IMR-90 (cell line): ENCODE measurements at regions not wholly inside any gene's neighbourhood (a gene's known extent, or its start where the extent isn't known, plus 50 kb on each side); places are given as distances from the start of the nearest gene placed in this dataset.

Source experiments
- ATAC-seq: fragments of 200-7000 bp; cut with Tn5 transposase; 2 replicates; pipeline ENCODE4 v1.9.1; 2020; ENCODE audit warnings: low read depth, mild to moderate bottlenecking, moderate library complexity
- BruUV-seq: library from RNA; stranded (reverse); fragments of 400-500 nt; replicated peaks from 2 replicates; lab custom pipeline; 2021; lab: Mats Ljungman, UMichigan
- CTCF ChIA-PET: fragments of 300-600 bp; formaldehyde crosslinking; extraction: SDS; loops from one replicate; lab custom pipeline; 2021; ENCODE audit warnings: antibody characterized with exemption; lab: Yijun Ruan, JAX
- POLR2A ChIA-PET: fragments of 300-600 bp; sonication (Branson Sonifier 250); formaldehyde crosslinking; loops from one replicate; lab custom pipeline; 2022; ENCODE audit warnings: antibody characterized with exemption; ENCODE audit not compliant: unreplicated experiment; lab: Charles Lee
- DNase-seq: peaks from one replicate; pipeline ENCODE4 v3.0.0; 2013
- H2AFZ ChIP-seq: replicated peaks from 2 replicates; pipeline ENCODE3; 2013; ENCODE audit warnings: low read length, mild to moderate bottlenecking; ENCODE audit not compliant: poor library complexity
- H2AK5ac ChIP-seq: 2 replicates; pipeline ENCODE4 v1.6.1; 2013; ENCODE audit warnings: low read depth, low read length, inconsistent platforms
- H2AK9ac ChIP-seq: replicated peaks from 2 replicates; pipeline ENCODE3; 2013; ENCODE audit warnings: mild to moderate bottlenecking, low read depth, low read length, moderate library complexity; ENCODE audit not compliant: poor library complexity
- H2BK120ac ChIP-seq: 2 replicates; pipeline ENCODE4 v1.6.1; 2013; ENCODE audit warnings: low read depth, low read length, inconsistent platforms
- H2BK15ac ChIP-seq: 3 replicates; pipeline ENCODE4 v1.6.1; 2013; ENCODE audit warnings: low read depth, low read length, inconsistent platforms
- H2BK20ac ChIP-seq: 2 replicates; pipeline ENCODE4 v1.6.1; 2013; ENCODE audit warnings: low read depth, mild to moderate bottlenecking, inconsistent platforms, low read length, moderate library complexity
- H2BK5ac ChIP-seq: 2 replicates; pipeline ENCODE4 v1.6.1; 2013; ENCODE audit warnings: mild to moderate bottlenecking, low read depth, low read length, inconsistent platforms; ENCODE audit not compliant: poor library complexity, severe bottlenecking
- H3K14ac ChIP-seq: replicated peaks from 2 replicates; pipeline ENCODE4 v1.6.1; 2013; ENCODE audit warnings: low read depth, low read length, inconsistent platforms
- H3K18ac ChIP-seq: 2 replicates; pipeline ENCODE4 v1.6.1; 2013; ENCODE audit warnings: low read depth, low read length, control low read depth
- H3K23ac ChIP-seq: 2 replicates; pipeline ENCODE4 v1.6.1; 2013; ENCODE audit warnings: low read depth, low read length, inconsistent platforms
- H3K27ac ChIP-seq: 2 replicates; pipeline ENCODE4 v1.5.1; 2013; ENCODE audit warnings: mild to moderate bottlenecking, control low read depth, low read length; ENCODE audit not compliant: insufficient read depth
- H3K27me3 ChIP-seq: 2 replicates; pipeline ENCODE4 v1.6.1; 2013; ENCODE audit warnings: low read length; ENCODE audit not compliant: control insufficient read depth, insufficient read depth
- H3K36me3 ChIP-seq: 2 replicates; pipeline ENCODE4 v1.6.1; 2013; ENCODE audit warnings: low read length, mixed read lengths; ENCODE audit not compliant: control insufficient read depth, insufficient read depth
- H3K4ac ChIP-seq: 2 replicates; pipeline ENCODE4 v1.6.1; 2013; ENCODE audit warnings: low read depth, low read length, inconsistent platforms
- H3K4me1 ChIP-seq: 2 replicates; pipeline ENCODE4 v1.6.1; 2013; ENCODE audit warnings: low read length, mixed read lengths; ENCODE audit not compliant: control insufficient read depth, insufficient read depth
- H3K4me2 ChIP-seq: 2 replicates; pipeline ENCODE4 v1.6.1; 2013; ENCODE audit warnings: low read depth, mild to moderate bottlenecking, control low read depth, low read length, moderate library complexity
- H3K4me3 ChIP-seq: 2 replicates; pipeline ENCODE4 v1.5.1; 2013; ENCODE audit warnings: low read depth, mild to moderate bottlenecking, control low read depth, low read length, moderate library complexity; ENCODE audit not compliant: insufficient read depth
- H3K56ac ChIP-seq: 2 replicates; pipeline ENCODE4 v1.6.1; 2013; ENCODE audit warnings: low read length, inconsistent platforms; ENCODE audit not compliant: insufficient read depth; ENCODE audit errors: extremely low read depth
- H3K79me1 ChIP-seq, 2 experiments: 2 replicates each; pipeline ENCODE4 v1.6.1; 2013; ENCODE audit warnings: low read length in 2 of 2, inconsistent platforms in 1 of 2, low read depth in 1 of 2
- H3K9ac ChIP-seq: 2 replicates; pipeline ENCODE4 v1.6.1; 2013; ENCODE audit warnings: low read depth, low read length, control low read depth
- H3K9me1 ChIP-seq: 2 replicates; pipeline ENCODE4 v1.6.1; 2013; ENCODE audit warnings: low read length, inconsistent platforms; ENCODE audit not compliant: insufficient read depth
- H3K9me3 ChIP-seq: 2 replicates; pipeline ENCODE4 v1.6.1; 2013; ENCODE audit warnings: low read length; ENCODE audit not compliant: control insufficient read depth, insufficient read depth
- H4K20me1 ChIP-seq: 2 replicates; pipeline ENCODE4 v1.6.1; 2013; ENCODE audit warnings: low read length, inconsistent platforms; ENCODE audit not compliant: insufficient read depth
- H4K5ac ChIP-seq: 2 replicates; pipeline ENCODE4 v1.6.1; 2013; ENCODE audit warnings: mild to moderate bottlenecking, low read depth, low read length, control low read depth
- H4K8ac ChIP-seq, 2 experiments: 2 replicates each; pipeline ENCODE4 v1.6.1; 2013; ENCODE audit warnings: low read depth in 2 of 2, low read length in 2 of 2, control low read depth in 1 of 2, inconsistent platforms in 1 of 2
- H4K91ac ChIP-seq: 2 replicates; pipeline ENCODE4 v1.6.1; 2013; ENCODE audit warnings: low read depth, low read length, inconsistent platforms; ENCODE audit not compliant: insufficient read depth
- CEBPB ChIP-seq: IDR thresholded peaks from 2 replicates; pipeline ENCODE4 v1.6.1; 2012; ENCODE audit warnings: low read depth, low read length, improper control_type of control experiment
- FOS ChIP-seq: fragments of 150-350 bp; IDR thresholded peaks from 2 replicates; pipeline ENCODE4 v1.6.1; 2016; ENCODE audit warnings: low read depth, low read length
- MAZ ChIP-seq: IDR thresholded peaks from 2 replicates; pipeline ENCODE4 v1.6.1; 2012; ENCODE audit warnings: low read depth, mild to moderate bottlenecking, low read length, improper control_type of control experiment, moderate library complexity, borderline replicate concordance
- MXI1 ChIP-seq: IDR thresholded peaks from 2 replicates; pipeline ENCODE4 v1.6.1; 2012; ENCODE audit warnings: low read depth, mild to moderate bottlenecking, low read length, moderate library complexity, borderline replicate concordance
- POLR2A ChIP-seq: IDR thresholded peaks from 2 replicates; pipeline ENCODE4 v1.6.1; 2012; ENCODE audit warnings: mild to moderate bottlenecking, low read depth, low read length
- RAD21 ChIP-seq: IDR thresholded peaks from 2 replicates; pipeline ENCODE4 v1.6.1; 2012; ENCODE audit warnings: low read length, improper control_type of control experiment
- RFX5 ChIP-seq: IDR thresholded peaks from 2 replicates; pipeline ENCODE4 v1.8.0; 2012; ENCODE audit warnings: low read depth, mild to moderate bottlenecking, low read length, moderate library complexity
- SMC3 ChIP-seq: fragments of 150-350 bp; IDR thresholded peaks from 2 replicates; pipeline ENCODE4 v1.6.1; 2016; ENCODE audit warnings: low read depth, mild to moderate bottlenecking, antibody characterized with exemption, low read length, moderate library complexity
- USF2 ChIP-seq: fragments of 150-350 bp; IDR thresholded peaks from 2 replicates; pipeline ENCODE4 v1.6.1; 2017; ENCODE audit warnings: mild to moderate bottlenecking, antibody characterized with exemption, low read length, low read depth
- WGBS, 2 experiments: methylation state at CpG; one replicate each; pipeline versions ENCODE4 v1.1.5 to v1.1.7; 2013; ENCODE audit warnings: missing lambda C conversion rate in 2 of 2; ENCODE audit not compliant: insufficient read length in 1 of 2; ENCODE audit errors: extremely low coverage in 2 of 2; 5-methylcytosine and 5-hydroxymethylcytosine counted together
- dilution Hi-C: fragments of 300-500 bp; cut with HindIII; formaldehyde crosslinking; loops from one replicate; pipeline ENCODE4 v1.14.3; 2018; ENCODE audit warnings: low sequenced_read_pairs; ENCODE audit not compliant: unreplicated experiment
- in situ Hi-C: fragments of 300-500 bp; cut with MboI; formaldehyde crosslinking; loops from 3 replicates; pipeline ENCODE4 v1.14.3; 2019; ENCODE audit warnings: low sequenced_read_pairs, inconsistent platforms, mixed read lengths
- intact Hi-C: fragments of 100-400 bp; cut with micrococcal nuclease; formaldehyde crosslinking; loops from 2 replicates; pipeline ENCODE4 v1.10.0; 2022

- Histone ChIP-seq H3K9me3 (no peaks in the 10 kb centered on the region; the same call in 1 of the 2 replicates), H3K27ac (no peak overlapping the region), H3K36me3 (no peaks in the 10 kb centered on the region), H3K56ac (no peak overlapping the region), H2BK15ac (no peak overlapping the region), H3K4me3 (no peak overlapping the region), H4K5ac (no peak overlapping the region), H3K4ac (no peak overlapping the region), H2BK5ac (no peak overlapping the region), H3K9ac (no peak overlapping the region), H3K4me1 (no peaks in the 10 kb centered on the region), H2BK20ac (no peak overlapping the region), H4K8ac (no peak overlapping the region), H3K23ac (no peak overlapping the region), H3K14ac (no peak overlapping the region), H3K9me1 (no peaks in the 10 kb centered on the region), H4K91ac (no peak overlapping the region), H3K79me1 (no peaks in the 10 kb centered on the region), H2AFZ (peak overlapping the region; percentile 29), H3K4me2 (no peak overlapping the region), H2AK9ac (no peak overlapping the region), H2AK5ac (no peak overlapping the region), H4K20me1 (no peaks in the 10 kb centered on the region), H3K27me3 (no peaks in the 10 kb centered on the region), H3K18ac (no peak overlapping the region), H2BK120ac (no peak overlapping the region)
- ATAC-seq (no peak), DNase-seq (no peak)
- TF ChIP-seq FOS (no peak), RFX5 (no peak), CEBPB (no peak), POLR2A (no peak), RAD21 (no peak), SMC3 (no peak), MXI1 (no peak), MAZ (no peak), USF2 (no peak)
- intact Hi-C loops (no loop called here), dilution Hi-C loops (no loop called here), in situ Hi-C loops (no loop called here)
- ChIA-PET CTCF (no interaction called here), POLR2A (no interaction called here)
- WGBS, 2 experiments: no CpG with 5 or more reads among the region's 2 CpGs
- BruUV-seq: no TSS peak
Observed at GRCh38 chr18:11305507-11305906, 156.1 kb upstream of the PIEZO2 start.
